NCI-H69 (cell line): ENCODE measurements at regions not wholly inside any gene's neighbourhood (a gene's known extent, or its start where the extent isn't known, plus 50 kb on each side); places are given as distances from the start of the nearest gene placed in this dataset.
"Not testable (repeated sequence)": the region's sequence is repeated elsewhere in the genome, so short reads cannot be mapped to it uniquely, and the experiment has no call there.

Experiments
- DNase-seq: peaks from one replicate; lab custom pipeline; 2025; lab: John Stamatoyannopoulos, UW

DNA sequence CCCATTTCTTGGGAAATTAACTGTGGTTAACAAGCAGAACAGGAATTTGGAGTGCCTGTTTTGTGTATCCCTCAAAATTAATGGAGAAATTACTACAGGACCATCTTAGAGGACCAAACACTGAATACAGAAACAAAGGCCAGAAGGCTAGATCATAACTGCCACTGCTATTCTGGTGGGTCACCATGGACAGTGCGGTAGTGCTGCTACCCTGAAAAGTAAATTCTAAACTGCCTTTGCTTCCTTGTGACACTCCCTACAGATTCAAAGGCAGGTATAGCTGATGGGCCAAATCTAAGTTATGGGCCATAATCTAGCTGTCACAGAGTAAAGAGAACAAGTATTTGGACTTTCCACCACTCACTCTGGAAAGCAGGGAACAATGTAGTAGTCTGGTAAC lies 575.8 kb upstream of the ADGRB3 start:
- no peak for DNase-seq

DNA sequence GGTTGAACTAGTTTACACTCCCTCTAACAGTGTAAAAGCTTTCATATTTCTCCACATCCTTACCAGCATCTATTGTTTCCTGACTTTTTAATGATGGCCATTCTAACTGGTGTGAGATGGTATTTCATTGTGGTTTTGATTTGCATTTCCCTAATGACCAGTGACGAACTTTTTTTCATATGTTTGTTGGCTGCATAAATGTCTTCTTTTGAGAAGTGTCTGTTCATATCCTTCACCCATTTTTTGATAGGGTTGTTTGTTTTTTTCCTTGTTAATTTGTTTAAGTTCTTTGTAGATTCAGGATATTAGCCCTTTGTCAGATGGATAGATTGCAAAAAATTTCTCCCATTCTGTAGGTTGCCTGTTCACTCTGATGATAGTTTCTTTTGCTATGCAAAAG lies 578.5 kb upstream of the ADGRB3 start:
- not testable (repeated sequence) for DNase-seq

DNA sequence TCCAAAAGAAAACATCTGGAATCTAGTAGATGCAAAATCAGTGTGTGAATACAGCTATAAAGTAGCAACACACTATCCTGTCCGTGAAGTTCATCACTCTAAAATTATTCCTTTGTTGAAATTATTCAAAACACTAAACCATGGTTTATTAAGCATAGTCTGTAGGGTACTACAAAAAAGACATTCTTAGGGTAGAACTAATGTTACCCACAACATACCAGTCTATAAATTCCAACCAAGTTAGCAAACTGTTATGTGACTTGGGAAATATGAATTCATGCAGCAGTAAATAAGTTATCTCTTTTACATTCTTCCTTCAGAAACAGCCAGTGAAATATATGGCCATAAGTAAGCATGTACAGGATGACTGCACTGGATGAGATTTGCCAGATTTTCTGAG lies 580.3 kb upstream of the ADGRB3 start:
- DNase-seq: no peak

DNA sequence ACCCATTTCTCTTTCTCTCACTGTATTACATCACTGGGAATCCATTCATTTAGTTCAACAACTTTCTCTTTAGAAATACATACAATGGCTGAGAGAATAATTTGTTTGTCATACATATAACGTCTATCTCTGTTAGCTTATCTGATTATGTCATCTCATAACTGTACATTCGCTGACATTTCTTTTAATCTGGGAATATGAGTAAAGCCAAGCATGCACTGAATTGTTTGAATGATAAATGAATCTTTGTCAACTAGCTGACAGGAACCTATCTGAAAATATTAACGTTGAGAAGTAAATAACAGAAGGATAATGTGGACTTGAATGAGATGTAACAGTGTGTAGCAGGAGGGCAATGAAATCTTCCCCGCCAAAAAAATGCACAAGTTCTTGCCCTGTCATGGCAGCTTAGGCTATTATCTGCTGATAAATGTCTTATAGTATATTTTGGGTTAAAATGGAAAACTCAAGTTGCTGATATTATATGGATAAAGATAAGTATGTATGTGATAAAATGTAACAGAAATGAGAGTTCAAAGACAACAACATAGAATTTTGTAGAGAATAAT lies 581.2 kb upstream of the ADGRB3 start:
- no peak for DNase-seq

DNA sequence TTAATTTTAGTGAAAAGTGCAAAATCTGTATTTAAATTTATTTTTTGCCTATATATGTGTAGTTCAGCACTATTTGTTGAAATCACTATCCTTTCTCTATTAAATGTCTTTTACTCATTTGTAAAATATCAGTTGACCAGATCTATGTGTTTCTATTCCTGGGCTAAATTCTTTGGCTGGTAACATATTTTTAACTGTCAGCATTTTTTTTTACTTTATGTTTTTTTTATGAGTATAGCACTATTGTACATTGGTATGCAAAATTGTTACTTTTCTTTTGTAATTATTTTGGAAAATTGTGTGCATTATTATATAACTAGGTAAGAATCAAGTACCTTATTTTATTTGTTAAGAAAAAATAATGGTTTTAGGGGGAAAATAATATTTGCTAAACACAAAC lies 582.8 kb upstream of the ADGRB3 start:
- no peak for DNase-seq

DNA sequence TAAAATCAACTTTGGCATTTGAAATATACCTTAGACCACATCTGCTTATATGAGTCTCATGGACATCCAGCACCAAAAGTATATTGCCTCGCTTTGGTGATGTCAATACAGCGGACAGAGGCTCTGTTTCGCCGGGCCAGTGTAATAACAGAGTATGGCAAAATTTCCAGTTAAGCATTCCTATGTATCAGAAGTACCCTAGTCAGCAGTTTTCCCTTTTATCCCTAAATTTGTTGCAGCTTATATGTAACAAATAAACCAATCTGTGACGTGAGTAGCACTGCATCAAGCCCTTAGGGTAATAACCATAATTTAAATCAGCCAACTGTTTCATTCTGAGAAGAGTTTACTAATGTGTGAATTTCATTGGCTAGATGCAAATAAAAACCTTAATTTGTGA lies 585.5 kb upstream of the ADGRB3 start:
- no peak for DNase-seq

DNA sequence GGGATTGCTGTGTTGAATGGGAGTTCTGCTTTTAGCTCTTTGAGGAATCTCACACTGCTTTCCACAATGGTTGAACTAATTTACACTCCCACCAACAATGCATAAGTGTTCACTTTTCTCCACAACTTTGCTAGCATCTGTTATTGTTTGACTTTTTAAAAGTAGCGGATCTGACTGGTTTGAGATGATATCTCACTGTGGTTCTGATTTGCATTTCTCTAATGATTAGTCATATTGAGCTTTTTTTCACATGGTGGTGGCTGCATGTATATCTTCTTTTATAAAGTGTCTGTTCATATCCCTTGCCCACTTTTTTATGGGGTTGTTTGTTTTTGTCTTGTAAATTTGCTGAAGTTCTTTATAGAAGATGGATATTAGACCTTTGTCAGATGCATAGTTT lies 588.3 kb upstream of the ADGRB3 start:
- no peak for DNase-seq

DNA sequence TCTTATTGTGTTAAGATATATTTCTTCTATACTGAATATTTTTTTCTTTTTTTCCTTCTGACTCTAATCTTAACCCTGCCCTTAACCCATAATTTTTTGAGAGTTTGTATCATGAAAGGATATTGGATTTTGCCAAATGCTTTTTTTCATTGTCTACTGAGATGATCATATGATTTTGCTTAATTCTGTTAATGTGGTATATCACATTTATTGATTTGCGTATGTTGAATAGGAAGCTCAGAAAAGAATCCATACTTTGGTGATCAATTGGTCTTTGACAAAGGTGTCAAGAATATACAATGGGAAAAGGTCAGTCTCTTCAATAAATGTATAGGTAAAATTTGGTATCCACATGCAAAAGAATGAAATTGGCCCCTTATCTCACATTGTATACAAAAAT lies 588.8 kb upstream of the ADGRB3 start:
- no peak for DNase-seq

DNA sequence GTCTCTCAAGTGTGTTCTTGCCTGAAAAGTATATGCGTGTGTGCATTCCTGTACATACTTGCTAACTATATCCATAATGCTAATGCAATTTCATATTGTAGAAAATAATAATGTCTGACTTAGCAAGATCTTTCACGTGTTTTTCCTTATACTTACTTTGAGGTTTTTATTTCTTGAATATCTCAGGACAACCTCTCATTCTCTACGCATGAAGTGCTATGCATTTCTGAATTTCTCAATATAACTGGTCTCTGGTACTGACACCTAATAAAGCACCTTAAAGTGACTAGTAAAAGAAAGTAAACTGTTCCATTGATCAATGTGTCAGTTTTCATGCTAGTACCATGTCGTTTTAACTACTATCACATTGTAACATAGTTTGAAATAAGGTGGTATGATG lies 589.9 kb upstream of the ADGRB3 start:
- no peak for DNase-seq

DNA sequence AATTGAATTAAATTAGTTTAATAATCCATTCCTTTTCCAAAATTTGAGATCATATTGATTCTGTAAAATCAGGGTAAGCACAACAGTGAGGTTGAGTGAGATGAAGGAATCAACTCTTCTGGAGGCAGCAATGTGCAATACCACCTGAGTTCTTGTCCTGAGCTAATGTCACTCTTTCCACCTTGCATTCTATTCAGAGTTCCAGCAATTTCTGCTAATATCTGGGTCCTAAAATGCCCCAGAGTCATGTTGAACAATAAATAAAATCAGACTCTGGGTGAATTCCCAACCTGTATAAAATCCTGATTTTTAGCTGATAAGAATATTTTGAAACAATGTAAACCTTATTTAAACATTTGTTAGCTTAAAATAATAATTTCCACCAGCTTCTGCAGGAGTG lies 590.8 kb upstream of the ADGRB3 start:
- DNase-seq: no peak

DNA sequence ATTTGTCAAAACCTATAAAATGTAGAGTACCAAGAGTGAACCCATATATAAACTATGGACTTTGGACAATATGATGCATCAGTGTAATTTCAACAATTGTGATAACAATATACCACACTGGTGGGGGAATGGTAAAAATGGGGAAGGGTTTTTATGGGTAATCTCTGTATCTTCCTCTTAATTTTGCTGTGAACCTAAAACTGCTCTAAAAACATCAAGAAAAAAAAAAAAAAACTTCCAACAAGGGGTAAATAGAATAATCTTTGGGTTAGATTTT lies 592.0 kb upstream of the ADGRB3 start:
- DNase-seq: no peak

DNA sequence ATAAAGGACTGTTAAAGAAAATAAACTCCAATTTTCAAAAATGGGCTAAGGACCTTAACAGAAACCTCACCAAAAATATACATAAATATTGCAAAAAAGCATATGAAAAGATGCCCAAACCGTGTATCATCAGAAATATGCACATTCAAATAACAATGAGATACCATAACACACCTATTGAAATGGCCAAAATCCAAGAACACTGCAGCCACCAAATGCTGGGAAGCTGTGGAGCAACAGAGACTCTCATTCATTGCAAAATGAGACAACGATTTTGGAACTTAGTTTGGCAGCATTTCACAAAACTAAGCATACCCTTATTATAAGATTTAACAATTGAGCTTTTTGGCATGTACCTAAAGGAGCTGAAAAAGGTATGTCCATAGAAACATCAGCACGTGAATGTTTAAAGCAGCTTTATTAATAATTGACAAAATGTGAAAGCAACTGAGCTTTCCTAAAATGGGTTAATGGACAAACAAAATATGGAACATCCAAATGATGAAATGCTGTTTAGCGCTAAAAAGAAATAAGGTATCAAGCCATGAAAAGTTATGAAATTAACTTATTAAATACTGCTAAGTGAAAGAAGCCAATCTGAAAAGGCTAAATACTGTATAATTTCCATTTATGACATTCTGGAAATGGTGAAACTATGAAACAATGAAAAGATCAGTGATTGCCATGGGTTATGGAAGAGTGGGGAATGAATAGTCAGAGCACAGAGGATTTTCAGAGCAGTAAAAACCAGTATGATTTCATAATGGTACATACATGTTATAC lies 592.6 kb upstream of the ADGRB3 start:
- no peak for DNase-seq

DNA sequence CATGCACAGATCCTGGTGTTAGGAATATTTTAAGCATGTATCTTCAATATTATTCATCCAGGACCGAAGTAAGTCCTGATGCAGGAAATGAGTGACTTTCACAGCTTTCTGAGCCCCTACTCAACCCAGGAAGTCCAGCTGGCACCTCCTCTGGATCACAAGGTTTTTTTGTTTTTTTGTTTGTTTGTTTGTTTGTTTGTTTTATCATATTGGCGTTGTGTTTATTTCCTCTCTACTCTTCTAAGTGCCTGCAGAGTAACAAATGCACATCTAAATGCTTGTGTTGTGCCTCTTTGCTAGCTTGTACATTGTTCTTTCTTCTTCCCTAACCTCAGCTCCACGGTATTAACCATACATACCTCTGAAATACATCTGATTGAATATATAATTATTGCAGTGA lies 594.3 kb upstream of the ADGRB3 start:
- no peak for DNase-seq

DNA sequence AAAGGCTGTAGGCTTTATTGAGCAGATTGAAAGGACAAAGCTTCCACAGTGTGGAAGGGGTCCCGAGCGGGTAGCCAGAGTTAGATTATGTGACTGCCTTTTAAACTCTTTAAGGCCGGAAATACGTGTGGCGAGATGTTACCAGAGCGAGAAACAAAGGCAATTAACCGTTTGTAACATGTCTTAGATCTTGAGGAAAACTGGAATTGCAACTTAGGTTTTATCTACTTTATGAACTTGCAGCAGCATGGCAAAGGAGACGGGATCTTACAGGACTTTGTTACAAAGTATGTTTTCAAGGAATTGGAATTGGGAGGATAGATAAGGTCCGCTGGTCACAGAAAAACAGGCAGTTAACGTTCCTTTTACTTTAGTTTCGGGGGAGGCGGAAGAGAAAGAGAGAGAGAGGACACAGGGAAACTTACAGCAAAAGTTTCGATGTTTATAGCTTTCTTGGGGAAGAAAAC lies 594.7 kb upstream of the ADGRB3 start:
- DNase-seq: no peak

DNA sequence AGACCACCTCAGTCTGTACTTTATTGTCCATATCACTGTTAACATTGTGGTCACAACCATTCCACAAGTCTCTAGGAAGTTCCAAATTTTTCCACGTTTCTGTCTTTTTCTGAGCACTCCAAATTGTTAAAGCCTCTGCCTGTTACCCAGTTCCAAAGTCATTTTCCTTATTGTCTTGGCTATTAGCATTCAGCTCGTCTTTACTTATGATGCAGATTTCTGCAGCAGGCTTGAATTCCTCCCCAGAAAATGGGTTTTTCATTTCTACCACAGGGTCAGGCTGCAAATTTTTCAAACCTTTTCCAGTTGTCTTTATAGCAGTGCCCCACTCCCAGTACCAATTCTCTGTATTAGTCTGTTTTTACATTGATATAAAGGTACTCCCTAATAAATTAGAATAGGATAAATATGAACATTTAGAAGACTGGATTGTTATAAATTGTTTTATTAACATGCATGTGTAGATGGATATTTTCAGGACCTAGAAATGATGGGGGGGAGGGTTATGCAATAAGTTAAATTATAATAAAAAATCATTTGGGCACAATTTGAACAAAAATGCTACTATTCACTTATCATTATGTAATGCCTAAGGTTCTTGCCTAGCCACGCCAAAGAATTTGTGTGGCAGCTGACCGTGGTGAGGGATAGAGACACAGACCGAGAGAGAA lies 595.3 kb upstream of the ADGRB3 start:
- no peak for DNase-seq

DNA sequence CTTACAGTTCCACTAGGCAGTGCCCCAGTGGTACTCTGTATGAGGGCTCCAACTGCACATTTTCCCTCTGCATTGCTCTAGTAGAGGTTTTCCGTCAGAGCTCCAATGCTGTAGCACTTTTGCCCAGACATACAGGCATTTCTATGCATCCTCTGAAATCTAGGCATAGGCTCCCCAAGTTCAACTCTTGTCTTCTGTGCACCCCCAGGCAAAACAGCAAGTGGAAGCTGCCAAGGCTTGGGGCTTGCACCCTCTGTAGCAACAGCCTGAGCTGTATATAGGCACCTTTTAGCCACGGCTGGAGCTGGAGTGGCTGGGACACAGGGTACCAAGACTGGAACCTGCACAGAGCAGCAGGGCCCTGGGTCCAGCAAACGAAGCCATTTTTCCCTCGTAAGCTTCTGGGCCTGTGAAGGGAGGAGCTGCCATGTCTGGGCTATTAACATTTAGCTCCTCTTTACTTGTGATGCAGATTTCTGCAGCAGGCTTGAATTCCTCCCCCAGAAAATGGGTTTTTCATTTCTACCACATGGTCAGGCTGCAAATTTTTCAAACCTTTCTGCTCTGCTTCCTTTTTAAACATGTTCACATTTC lies 596.2 kb upstream of the ADGRB3 start:
- DNase-seq: no peak

DNA sequence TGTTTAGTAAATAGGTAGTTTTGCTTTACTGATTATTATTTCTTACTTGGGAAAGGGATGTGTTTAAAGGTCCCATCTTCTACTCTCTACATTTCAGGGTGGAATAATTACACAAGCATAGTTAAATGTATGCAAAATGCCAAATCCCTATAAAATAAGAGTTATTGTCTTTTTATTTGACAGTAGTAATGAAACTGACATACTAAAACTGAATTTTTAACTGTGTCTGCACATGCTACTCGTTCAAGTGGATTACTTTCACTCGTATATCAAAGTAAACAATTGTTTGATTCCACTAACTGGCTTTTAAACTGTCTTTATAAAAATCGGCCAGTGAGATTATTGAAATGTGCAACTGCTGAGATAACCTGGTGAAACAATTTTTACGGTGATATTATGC lies 602.9 kb upstream of the ADGRB3 start:
- no peak for DNase-seq

DNA sequence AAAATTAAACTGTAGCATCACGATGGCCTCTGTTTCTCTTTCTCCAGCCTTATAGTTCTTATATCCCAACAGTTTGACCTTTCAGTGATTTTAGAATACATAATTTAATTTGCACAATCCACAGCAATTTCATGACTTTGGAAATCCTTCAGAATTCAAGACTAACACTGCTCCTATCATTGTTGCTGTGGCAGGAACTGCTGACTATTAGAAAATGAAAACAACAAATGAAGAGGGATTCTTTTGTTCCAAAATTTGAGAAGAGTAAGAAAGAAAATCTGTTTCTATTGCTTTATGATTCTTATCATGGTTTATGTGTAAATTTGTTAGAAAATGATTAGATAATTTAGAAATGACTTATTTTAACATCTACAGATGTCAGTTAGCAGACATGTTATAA lies 604.0 kb upstream of the ADGRB3 start:
- no peak for DNase-seq

DNA sequence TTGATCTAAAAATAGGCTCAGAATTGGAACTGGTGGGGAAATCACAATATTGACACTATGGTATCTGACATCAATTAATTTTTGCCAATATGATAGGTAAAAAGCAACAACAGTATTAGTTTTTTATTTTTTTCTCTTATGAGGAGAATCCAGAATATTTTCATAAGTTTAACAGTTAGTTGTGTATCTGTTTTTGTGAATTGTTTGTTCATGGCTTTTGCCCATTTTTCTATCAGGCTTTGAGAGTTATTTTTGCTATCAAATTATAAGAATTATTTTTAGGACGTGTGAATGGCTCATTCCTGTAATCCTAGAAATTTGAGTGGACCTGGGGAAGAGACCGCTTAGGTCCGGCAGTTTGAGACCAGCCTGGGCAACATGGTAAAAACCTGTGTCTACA lies 608.6 kb upstream of the ADGRB3 start:
- no peak for DNase-seq

DNA sequence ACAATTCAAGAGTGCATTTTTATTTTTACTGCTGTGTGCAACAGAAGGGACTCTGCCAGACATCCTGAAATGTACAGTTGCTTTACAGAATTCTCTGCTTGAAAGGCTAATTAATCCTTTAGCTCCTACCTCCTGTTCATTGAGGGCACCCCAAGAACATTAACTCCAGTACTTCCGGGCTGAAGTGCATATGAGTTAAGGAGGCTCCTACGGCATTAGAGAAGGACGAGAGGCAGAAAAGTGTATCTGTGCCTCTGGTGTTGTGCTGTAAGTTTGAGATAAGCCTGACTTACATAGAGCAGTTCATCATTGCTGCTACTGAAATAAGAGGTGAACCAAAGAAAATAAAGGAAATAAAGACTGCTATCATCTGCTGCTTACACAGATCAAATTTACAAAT lies 609.3 kb upstream of the ADGRB3 start:
- DNase-seq: no peak

DNA sequence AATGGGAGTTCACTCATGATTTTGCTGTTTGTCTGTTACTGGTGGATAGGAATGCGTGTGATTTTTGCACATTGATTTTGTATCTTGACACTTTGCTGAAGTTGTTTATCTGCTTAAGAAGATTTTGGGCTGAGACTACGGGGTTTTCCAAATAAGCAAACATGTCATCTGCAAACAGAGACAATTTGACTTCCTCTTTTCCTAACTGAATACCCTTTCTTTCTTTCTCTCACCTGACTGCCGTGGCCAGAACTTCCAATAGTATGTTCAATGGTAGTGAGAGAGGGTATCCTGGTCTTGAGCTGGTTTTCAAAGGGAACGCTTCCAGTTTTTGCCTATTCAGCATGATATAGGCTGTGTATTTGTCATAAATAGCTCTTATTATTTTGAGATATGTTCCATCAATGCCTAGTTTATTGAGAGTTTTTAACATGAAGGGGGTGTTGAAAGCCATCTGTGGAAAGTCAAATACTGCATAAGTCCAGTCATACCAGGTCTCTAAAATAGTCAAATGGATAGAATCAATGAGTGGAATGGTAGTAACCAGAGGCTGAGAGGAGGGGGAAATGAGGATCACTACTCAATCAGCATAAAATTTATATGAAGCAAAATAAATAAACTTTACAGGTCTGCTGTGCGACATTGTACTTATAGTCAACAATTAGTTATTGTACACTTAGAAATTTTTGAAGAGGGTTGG lies 610.4 kb upstream of the ADGRB3 start:
- DNase-seq: no peak

DNA sequence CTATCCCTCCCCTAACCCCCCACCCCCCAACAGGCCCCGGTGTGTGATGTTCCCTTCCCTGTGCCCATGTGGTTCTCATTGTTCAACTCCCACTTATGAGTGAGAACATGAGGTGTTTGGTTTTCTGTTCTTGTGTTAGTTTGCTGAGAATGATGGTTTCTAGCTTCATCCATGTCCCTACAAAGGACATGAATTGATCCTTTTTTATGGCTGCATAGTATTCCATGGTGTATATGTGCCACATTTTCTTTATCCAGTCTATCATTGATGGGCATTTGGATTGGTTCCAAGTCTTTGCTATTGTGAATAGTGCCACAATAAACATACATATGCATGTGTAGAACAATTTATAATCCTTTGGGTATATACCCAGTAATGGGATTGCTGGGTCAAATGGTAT lies 612.1 kb upstream of the ADGRB3 start:
- DNase-seq: not testable (repeated sequence)
